EL (cell line): ENCODE measurements at regions not wholly inside any gene's neighbourhood (a gene's known extent, or its start where the extent isn't known, plus 50 kb on each side); places are given as distances from the start of the nearest gene placed in this dataset.
"Not testable (repeated sequence)": the region's sequence is repeated elsewhere in the genome, so short reads cannot be mapped to it uniquely, and the experiment has no call there.

ENCODE experiments used
- DNase-seq: peaks from one replicate; pipeline ENCODE4 v3.0.0-alpha.2; 2016

- DNase-seq, result no peak
Observed at GRCh38 chr10:84571146-84571545, 242.8 kb downstream of the CCSER2 start.

DNA sequence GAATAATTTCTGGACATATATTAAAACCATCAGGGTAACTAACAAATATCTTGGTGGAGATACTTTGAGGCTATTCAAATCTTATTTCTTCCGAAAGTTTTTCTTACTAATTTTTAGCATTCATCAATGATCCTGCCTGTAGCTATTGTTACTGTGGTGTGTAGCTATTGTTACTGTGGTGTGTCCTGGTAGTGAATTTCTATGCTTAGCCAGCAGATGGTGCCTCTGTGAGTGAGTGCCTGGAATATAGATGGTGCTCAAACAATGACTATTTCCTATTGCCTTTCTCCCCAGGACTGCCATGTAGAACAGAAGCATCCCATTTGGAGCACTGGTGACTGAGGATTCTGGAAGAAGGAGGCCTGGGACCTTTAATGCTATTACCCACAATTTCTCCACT is 245.7 kb downstream of the CCSER2 start:
- no peak for DNase-seq

DNA sequence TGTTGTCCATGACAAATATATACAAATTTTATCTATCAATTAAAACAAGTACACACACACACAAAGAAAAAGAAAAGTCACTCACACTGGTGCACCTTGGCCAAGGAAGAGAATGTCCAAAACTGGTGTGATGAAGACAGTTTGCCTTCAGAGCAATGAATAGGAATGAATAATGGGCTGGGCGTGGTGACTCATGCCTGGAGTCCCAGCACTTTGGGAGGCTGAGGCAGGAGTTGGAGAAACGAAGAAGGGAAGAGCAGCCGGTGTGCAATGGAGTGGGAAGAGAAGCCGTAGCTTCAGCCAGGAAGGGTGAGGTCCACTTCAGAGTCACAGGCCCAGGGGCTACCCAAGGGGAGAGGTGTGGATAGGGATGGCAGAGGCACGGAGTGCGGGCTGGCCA is 253.6 kb downstream of the CCSER2 start:
- DNase-seq, result no peak

GRCh38 chr10:84583501-84583900 is 255.1 kb downstream of the CCSER2 start:
- DNase-seq, result no peak

GRCh38 chr10:84587789-84588188 is 259.4 kb downstream of the CCSER2 start:
- DNase-seq, result no peak

GRCh38 chr10:84588426-84588825 is 260.0 kb downstream of the CCSER2 start:
- DNase-seq, result no peak

DNA sequence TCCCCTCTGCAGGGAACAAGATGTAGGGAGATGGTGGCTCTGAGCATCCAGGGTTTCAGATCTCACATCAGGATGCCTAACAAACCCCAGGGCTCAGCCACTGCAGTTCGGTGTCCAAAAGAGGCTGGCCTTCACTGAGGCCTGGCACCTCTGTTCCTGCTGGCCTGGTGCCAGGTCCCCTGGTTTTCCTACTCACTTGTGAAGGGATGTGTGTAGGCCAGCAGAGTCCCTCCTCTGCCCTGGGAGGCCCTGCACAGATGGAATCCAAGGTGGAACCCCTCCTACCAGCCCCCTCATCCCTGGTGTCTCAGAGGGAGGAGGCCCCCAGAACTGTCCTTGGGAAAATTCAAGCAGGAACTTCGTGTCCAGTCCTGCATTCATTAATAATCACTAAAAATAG is 260.6 kb downstream of the CCSER2 start:
- no peak for DNase-seq

- no peak for DNase-seq
Observed at GRCh38 chr10:84589526-84590205, 261.3 kb downstream of the CCSER2 start.

DNA sequence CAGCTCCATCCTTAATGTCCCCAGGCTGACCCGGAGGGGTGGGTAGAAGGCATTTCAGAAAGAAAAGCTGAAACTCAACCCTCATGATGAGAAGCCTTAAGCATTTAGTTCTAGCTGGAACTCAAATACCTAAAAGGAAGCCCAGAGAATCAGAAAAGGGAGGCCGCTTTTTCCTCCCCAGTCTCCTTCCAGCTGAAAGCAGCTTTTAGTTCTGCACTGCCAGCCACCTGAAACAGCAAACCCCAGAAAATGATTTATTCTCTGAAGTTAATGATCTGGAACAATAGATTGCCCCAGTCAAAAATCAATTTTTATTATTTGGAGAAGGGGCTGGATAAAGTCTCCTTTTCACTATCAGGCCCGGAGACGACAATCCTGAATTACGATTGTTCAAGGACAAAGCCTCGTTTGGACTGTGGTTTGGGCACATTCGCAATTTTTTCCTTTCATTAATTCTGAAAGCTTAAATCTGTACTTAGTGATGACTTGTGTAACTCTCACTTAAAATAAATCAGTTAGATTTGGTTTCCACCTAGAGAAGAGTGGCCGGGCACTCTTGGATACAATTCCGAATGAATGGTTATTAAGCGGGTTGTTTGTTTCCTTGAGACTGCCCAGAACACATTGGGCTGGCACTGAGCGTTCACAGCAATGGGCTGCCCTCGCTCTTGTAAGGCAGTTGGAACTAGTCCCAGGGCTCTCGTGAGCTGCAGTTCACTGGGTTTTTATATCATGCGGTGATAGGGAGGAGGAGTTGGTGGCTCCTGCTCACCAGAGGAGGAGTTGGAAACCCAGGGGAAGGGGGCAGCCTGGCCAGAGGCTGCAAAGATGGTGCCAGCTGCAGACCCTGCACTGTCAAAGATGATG is 262.2 kb downstream of the CCSER2 start:
- no peak for DNase-seq

- DNase-seq, result no peak
Observed at GRCh38 chr10:84593506-84593905, 265.1 kb downstream of the CCSER2 start.

DNA sequence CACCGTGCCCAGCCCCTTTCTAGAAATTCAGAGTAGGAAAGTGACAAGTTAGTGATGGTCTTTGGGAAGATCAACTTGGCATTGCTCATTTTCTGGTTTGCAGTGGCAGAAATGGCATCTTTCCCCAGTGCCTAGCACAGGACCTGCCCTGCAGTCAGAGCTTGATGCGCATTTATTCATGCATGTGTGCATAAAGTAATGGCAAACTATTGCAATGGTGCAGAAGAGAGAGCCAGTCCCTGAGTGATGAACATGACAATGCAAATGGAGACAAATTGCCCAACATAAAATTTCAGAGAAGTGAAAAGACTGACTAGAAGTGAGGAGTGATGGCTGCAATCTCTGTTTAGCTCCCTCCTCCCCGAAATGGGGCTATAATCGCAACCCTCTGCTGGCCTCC is 268.2 kb downstream of the CCSER2 start:
- no peak for DNase-seq

GRCh38 chr10:84599254-84599653 is 270.9 kb downstream of the CCSER2 start:
- no peak for DNase-seq

DNA sequence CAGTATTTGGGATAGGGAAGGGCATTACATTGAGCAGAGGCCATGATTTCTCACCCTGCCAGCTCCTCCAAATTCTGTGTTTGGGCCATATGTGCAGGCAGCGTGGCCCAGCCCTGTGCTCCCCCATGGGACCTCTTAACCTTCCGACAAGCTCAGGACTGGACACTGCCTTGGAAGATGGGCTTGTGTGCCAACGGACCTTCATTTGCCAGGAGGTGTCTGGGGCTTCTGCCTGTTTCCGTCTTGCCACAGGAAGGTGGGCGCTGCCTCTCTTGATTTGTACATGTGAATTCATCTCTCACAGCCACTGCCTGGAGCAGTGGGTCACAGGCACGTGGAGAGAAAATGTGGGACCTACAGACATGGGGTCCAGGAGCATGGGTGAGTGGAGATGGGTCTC is 272.6 kb downstream of the CCSER2 start:
- DNase-seq, result no peak

DNA sequence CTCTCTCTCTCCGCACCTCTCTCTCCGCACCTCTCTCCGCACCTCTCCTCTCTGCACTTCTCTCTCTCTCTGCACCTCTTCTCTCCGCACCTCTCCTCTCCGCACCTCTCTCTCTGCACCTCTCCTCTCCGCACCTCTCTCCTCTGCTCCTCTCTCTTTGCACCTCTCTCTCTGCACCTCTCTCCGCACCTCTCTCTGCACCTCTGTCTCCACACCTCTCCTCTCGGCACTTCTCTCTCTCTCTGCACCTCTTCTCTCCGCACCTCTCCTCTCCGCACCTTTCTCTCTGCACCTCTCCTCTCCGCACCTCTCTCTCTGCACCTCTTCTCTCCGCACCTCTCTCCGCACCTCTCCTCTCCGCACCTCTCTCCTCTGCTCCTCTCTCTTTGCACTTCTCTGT is 274.2 kb downstream of the CCSER2 start:
- not testable (repeated sequence) for DNase-seq

GRCh38 chr10:84603971-84604370 is 275.6 kb downstream of the CCSER2 start:
- no peak for DNase-seq

- DNase-seq, result peak; percentile 28
Observed at GRCh38 chr10:84605802-84606201, 277.4 kb downstream of the CCSER2 start.

GRCh38 chr10:84606428-84606827 is 278.0 kb downstream of the CCSER2 start:
- DNase-seq, result no peak

GRCh38 chr10:84607044-84607443 is 278.7 kb downstream of the CCSER2 start:
- no peak for DNase-seq

DNA sequence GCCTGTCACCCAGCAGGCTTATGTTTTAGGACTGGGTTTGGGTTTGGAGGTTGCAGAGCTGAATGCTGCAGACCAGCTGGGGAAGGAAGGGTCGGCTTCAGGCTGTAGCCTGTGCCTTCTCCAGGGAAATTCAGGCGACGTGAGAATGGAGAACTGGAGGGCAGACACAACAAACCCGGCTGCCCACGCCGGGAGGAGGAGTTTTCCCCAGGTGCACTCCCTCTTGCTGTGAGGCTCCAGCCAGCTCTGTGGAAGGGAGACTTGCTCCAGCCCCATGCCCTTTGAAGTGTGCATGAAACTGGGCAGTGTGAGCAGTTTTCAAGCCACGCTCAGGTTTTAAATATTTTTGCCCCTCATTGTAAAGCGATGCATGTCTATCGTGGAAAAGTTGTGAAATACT is 279.1 kb downstream of the CCSER2 start:
- DNase-seq, result no peak

DNA sequence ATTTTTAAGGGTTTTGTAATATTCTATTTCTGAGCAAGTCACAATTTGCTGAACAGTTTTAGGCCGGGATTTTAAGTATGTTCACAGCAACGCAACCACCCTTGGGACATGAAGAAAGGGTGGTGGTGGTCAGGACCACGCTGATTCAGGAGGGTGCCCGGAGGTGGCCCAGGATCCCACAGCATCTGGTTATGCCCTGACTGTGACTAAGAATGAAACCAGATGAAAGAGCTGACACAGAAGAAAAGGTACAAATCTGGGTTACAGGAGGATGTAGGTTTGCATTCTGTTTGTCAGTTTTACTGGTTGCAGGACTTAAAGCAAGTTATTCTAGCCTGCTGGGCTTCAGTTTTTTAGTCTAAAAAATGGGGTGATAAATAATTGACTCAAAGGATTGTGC is 279.7 kb downstream of the CCSER2 start:
- DNase-seq, result no peak

- DNase-seq, result peak; percentile 30
Observed at GRCh38 chr10:84613336-84614021, 285.1 kb downstream of the CCSER2 start.

DNA sequence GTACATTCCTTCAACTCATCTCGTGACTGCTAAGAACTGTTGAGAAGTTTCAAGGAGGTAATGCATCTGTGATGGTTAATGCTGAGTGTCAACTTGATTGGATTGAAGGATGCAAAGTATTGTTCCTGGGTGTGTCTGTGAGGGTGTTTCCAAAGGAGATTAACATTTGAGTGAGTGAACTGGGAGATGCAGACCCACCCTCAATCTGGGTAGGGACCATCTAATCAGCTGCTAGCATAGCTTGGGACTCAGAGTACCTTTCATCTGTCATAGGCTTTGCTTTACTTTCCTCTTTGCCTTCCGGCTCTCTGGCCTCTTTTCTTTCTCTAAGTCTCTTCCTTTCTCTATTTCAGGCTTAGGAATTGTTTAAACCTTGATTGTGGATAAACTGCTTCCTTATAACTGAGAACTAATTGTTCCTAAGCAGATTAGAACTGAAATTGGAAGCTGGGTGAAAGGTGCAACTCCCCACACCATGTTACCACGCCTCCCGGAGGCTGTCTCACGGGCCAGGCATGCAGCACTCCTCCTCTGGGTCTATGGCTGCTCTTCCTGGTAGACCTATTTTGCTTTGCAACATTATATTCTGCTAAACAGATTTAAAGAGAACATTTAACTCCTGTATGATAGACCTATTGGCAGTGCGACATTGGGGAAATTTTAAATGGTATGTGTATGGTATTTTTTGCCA is 298.2 kb downstream of the CCSER2 start:
- no peak for DNase-seq

DNA sequence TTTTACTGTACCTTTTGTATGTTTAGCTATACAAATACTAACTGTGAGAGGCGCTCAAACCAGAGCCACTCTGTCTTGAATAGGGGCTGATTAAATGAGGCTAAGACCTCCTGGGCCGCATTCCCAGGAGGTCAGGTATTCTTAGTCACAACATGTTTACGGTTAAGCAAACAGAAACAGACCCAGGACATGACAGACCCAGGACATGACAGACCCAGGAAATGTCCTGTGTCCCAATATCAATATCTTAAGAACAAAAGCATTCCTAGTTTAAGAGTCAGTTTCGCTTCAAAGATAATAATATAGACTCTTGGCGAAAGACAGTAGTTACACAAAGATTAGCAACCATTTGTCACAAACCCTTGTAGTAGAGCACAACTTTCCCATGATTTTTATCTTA is 304.5 kb downstream of the CCSER2 start:
- DNase-seq, result no peak
